Nephron (organoid): ENCODE measurements at regions not wholly inside any gene's neighbourhood (a gene's known extent, or its start where the extent isn't known, plus 50 kb on each side); places are given as distances from the start of the nearest gene placed in this dataset.

ENCODE experiments used
- H3K27ac Mint-ChIP-seq, 3 experiments: 2 replicates each; pipeline ENCODE4 v1.8.0; 2020; ENCODE audit warnings: mixed read lengths in 3 of 3, mild to moderate bottlenecking in 2 of 3, moderate library complexity in 1 of 3
- H3K27me3 Mint-ChIP-seq: 2 replicates; pipeline ENCODE4 v1.8.0; 2021; ENCODE audit warnings: low read depth, mild to moderate bottlenecking, moderate library complexity, mixed read lengths
- H3K36me3 Mint-ChIP-seq: 2 replicates; pipeline ENCODE4 v1.8.0; 2020; ENCODE audit warnings: low read depth, mixed read lengths
- H3K4me1 Mint-ChIP-seq: 2 replicates; pipeline ENCODE4 v1.8.0; 2020; ENCODE audit warnings: mixed read lengths
- H3K4me3 Mint-ChIP-seq, 3 experiments: 2 replicates each; pipeline ENCODE4 v1.8.0; 2020; ENCODE audit warnings: mild to moderate bottlenecking in 3 of 3, mixed read lengths in 3 of 3, moderate library complexity in 2 of 3
- H3K9me3 Mint-ChIP-seq: 2 replicates; pipeline ENCODE4 v1.8.0; 2020; ENCODE audit warnings: mixed read lengths
- CTCF ChIP-seq, 3 experiments: fragments of 200-600 bp; sonication (generic); IDR thresholded peaks; one replicate each; pipeline ENCODE4 v1.5.0; 2021; ENCODE audit warnings: antibody characterized with exemption in 3 of 3; ENCODE audit not compliant: unreplicated experiment in 3 of 3

GRCh38 chrX:116378961-116379360 lies 57.4 kb upstream of the SLC6A14 start:
- Mint-ChIP-seq H3K27ac (no peak overlapping the region), H3K4me3 (no peak overlapping the region), H3K36me3 (no peaks in the 10 kb centered on the region), H3K4me1 (peaks cover under 1% of the 10 kb centered on the region), H3K9me3 (no peaks in the 10 kb centered on the region), H3K27me3 (no peaks in the 10 kb centered on the region)
- TF ChIP-seq CTCF (IDR thresholded peaks at IDR 0.05; ENCODE audit: unreplicated experiment in 3 of 3) = no peak

- H3K27ac Mint-ChIP-seq = no peak overlapping the region
- H3K4me1 Mint-ChIP-seq = peaks cover 8% of the 10 kb centered on the region
- H3K9me3 Mint-ChIP-seq = no peaks in the 10 kb centered on the region
- TF ChIP-seq CTCF (IDR thresholded peaks at IDR 0.05; ENCODE audit: unreplicated experiment in 3 of 3) = no peak
- no peak overlapping the region for H3K4me3 Mint-ChIP-seq
- H3K27me3 Mint-ChIP-seq = no peaks in the 10 kb centered on the region
- no peaks in the 10 kb centered on the region for H3K36me3 Mint-ChIP-seq
Measured at GRCh38 chrX:116379854-116380253, 56.6 kb upstream of the SLC6A14 start.

- Mint-ChIP-seq H3K36me3 (no peaks in the 10 kb centered on the region), H3K4me1 (peaks cover 12% of the 10 kb centered on the region), H3K4me3 (no peak overlapping the region), H3K27me3 (no peaks in the 10 kb centered on the region), H3K9me3 (no peaks in the 10 kb centered on the region), H3K27ac (peak overlapping the region in 2 of 3 experiments; percentile 65 to 79)
- no peak for TF ChIP-seq CTCF (IDR thresholded peaks at IDR 0.05; ENCODE audit: unreplicated experiment in 3 of 3)
Measured at GRCh38 chrX:116384406-116384954, 51.9 kb upstream of the SLC6A14 start.
